Caki2 (cell line): ENCODE measurements at regions not wholly inside any gene's neighbourhood (a gene's known extent, or its start where the extent isn't known, plus 50 kb on each side); places are given as distances from the start of the nearest gene placed in this dataset.
"Not testable (repeated sequence)": the region's sequence is repeated elsewhere in the genome, so short reads cannot be mapped to it uniquely, and the experiment has no call there.

Experiments used
- DNase-seq: peaks from one replicate; pipeline ENCODE4 v3.0.0-alpha.2; 2015; ENCODE audit warnings: low read depth
- in situ Hi-C: cut with HindIII; loops from 2 replicates; pipeline ENCODE4 v1.10.0; 2016; ENCODE audit warnings: low sequenced_read_pairs, low pct_unique_long_range_greater_than_20kb, mixed read lengths

- in situ Hi-C loops = no loop called here
- DNase-seq = no peak
Measured at GRCh38 chr9:2406252-2406651, 215.3 kb upstream of the VLDLR start.

GRCh38 chr9:2407450-2407849 is 214.1 kb upstream of the VLDLR start:
- in situ Hi-C loops = no loop called here
- DNase-seq = no peak

GRCh38 chr9:2411459-2412215 is 209.9 kb upstream of the VLDLR start:
- no peak for DNase-seq
- in situ Hi-C loops = no loop called here

GRCh38 chr9:2413160-2413805 is 208.3 kb upstream of the VLDLR start:
- in situ Hi-C loops = no loop called here

GRCh38 chr9:2414465-2414864 is 207.1 kb upstream of the VLDLR start:
- in situ Hi-C loops = no loop called here
- no peak for DNase-seq

More at GRCh38 chr9:2413160-2413805, 208.3 kb upstream of the VLDLR start:
- DNase-seq = no peak

GRCh38 chr9:2415326-2415725 is 206.3 kb upstream of the VLDLR start:
- no peak for DNase-seq
- in situ Hi-C loops = no loop called here

GRCh38 chr9:2417730-2418129 is 203.9 kb upstream of the VLDLR start:
- in situ Hi-C loops = no loop called here
- no peak for DNase-seq

GRCh38 chr9:2418619-2419018 is 203.0 kb upstream of the VLDLR start:
- in situ Hi-C loops = no loop called here

GRCh38 chr9:2419347-2419746 is 202.2 kb upstream of the VLDLR start:
- in situ Hi-C loops = no loop called here
- no peak for DNase-seq

More at GRCh38 chr9:2418619-2419018, 203.0 kb upstream of the VLDLR start:
- no peak for DNase-seq

GRCh38 chr9:2420543-2420942 is 201.0 kb upstream of the VLDLR start:
- no peak for DNase-seq
- in situ Hi-C loops = no loop called here

- in situ Hi-C loops = no loop called here
- no peak for DNase-seq
Measured at GRCh38 chr9:2424619-2425033, 197.0 kb upstream of the VLDLR start.

- DNase-seq = no peak
- in situ Hi-C loops = no loop called here
Measured at GRCh38 chr9:2425676-2426075, 195.9 kb upstream of the VLDLR start.

- DNase-seq = no peak
- in situ Hi-C loops = no loop called here
Measured at GRCh38 chr9:2427120-2427891, 194.3 kb upstream of the VLDLR start.

GRCh38 chr9:2439957-2440356 is 181.6 kb upstream of the VLDLR start:
- no peak for DNase-seq
- in situ Hi-C loops = no loop called here

- DNase-seq, in situ Hi-C loops: not testable (repeated sequence)
Measured at GRCh38 chr9:2443933-2444332, 177.7 kb upstream of the VLDLR start.

- in situ Hi-C loops = no loop called here
Measured at GRCh38 chr9:2448193-2448738, 173.3 kb upstream of the VLDLR start.

GRCh38 chr9:2453106-2453505 is 168.5 kb upstream of the VLDLR start:
- in situ Hi-C loops = no loop called here
- DNase-seq = no peak

More at GRCh38 chr9:2448193-2448738, 173.3 kb upstream of the VLDLR start:
- no peak for DNase-seq

- in situ Hi-C loops = no loop called here
- DNase-seq = no peak
Measured at GRCh38 chr9:2453701-2454100, 167.9 kb upstream of the VLDLR start.

GRCh38 chr9:2459756-2460155 is 161.8 kb upstream of the VLDLR start:
- DNase-seq = no peak
- in situ Hi-C loops = no loop called here
